AG04450 (cell line): ENCODE measurements at regions not wholly inside any gene's neighbourhood (a gene's known extent, or its start where the extent isn't known, plus 50 kb on each side); places are given as distances from the start of the nearest gene placed in this dataset.

Experiments
- CTCF ChIA-PET: fragments of 300-600, 350-600 bp; formaldehyde crosslinking; extraction: SDS; loops from one replicate; lab custom pipeline; 2022; ENCODE audit warnings: antibody characterized with exemption, inconsistent platforms; lab: Charles Lee
- POLR2A ChIA-PET: fragments of 350-600 bp; formaldehyde crosslinking; extraction: SDS; loops from one replicate; lab custom pipeline; 2021; ENCODE audit warnings: antibody characterized with exemption, inconsistent platforms; lab: Yijun Ruan, JAX
- DNase-seq: peaks from one replicate; pipeline ENCODE4 v3.0.0-alpha.2; 2011; ENCODE audit warnings: low read depth, low spot score
- H3K27ac ChIP-seq: one replicate; pipeline ENCODE4 v1.5.1; 2012; ENCODE audit warnings: low read depth, low read length, control low read depth
- H3K27me3 ChIP-seq: one replicate; pipeline ENCODE4 v1.6.0; 2012; ENCODE audit warnings: low read length; ENCODE audit not compliant: control insufficient read depth, insufficient read depth
- H3K4me3 ChIP-seq: 2 replicates; pipeline ENCODE4 v1.5.1; 2011; ENCODE audit warnings: mild to moderate bottlenecking, low read depth, low read length, control low read depth
- H3K9me3 ChIP-seq: 2 replicates; pipeline ENCODE4 v1.5.1; 2012; ENCODE audit warnings: low read length; ENCODE audit not compliant: control insufficient read depth, insufficient read depth
- CTCF ChIP-seq: IDR thresholded peaks from 2 replicates; pipeline ENCODE4 v1.5.1; 2011; ENCODE audit warnings: low read depth, low read length, control low read depth, inconsistent platforms

- H3K9me3 ChIP-seq = peaks cover 9% of the 10 kb centered on the region
- H3K27me3 ChIP-seq = no peaks in the 10 kb centered on the region
- TF ChIP-seq CTCF = no peak
- H3K4me3 ChIP-seq = no peak overlapping the region
- POLR2A ChIA-PET = no interaction called here
- no peak overlapping the region for H3K27ac ChIP-seq
- no peak for DNase-seq
- CTCF ChIA-PET = no interaction called here
Observed at GRCh38 chr9:117574099-117574498, 130.1 kb upstream of the TLR4 start.

- POLR2A ChIA-PET = no interaction called here
- no peak for DNase-seq
- TF ChIP-seq CTCF = no peak
- CTCF ChIA-PET = no interaction called here
- H3K27me3 ChIP-seq = no peaks in the 10 kb centered on the region
- H3K9me3 ChIP-seq = peaks cover 5% of the 10 kb centered on the region; the same call in 1 of the 2 replicates
- no peak overlapping the region for H3K27ac ChIP-seq
- no peak overlapping the region for H3K4me3 ChIP-seq
Observed at GRCh38 chr9:117564839-117565238, 139.4 kb upstream of the TLR4 start.

DNA sequence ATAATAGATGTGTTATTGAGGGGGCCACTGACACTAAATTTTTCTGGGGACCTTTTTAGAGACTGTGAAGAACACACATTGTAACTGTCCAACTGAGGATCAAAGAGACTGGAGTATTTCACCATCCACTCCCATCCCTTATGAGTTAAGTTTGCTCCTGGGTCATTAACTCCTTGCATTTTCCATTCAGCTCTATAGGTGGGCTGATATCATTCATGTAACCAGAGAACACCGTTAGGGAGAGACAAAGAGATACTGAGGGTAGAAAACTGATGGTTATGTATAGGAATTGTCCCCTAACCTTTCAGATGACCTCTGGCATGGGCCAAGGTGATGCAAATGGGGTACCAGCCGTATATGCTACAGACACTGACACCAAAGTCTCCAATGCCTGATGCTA is 142.4 kb upstream of the TLR4 start:
- Histone ChIP-seq H3K27me3 (no peaks in the 10 kb centered on the region), H3K27ac (no peak overlapping the region), H3K4me3 (no peak overlapping the region), H3K9me3 (peaks cover 5% of the 10 kb centered on the region; the same call in 1 of the 2 replicates)
- no peak for DNase-seq
- no peak for TF ChIP-seq CTCF
- CTCF ChIA-PET = no interaction called here
- POLR2A ChIA-PET = no interaction called here

DNA sequence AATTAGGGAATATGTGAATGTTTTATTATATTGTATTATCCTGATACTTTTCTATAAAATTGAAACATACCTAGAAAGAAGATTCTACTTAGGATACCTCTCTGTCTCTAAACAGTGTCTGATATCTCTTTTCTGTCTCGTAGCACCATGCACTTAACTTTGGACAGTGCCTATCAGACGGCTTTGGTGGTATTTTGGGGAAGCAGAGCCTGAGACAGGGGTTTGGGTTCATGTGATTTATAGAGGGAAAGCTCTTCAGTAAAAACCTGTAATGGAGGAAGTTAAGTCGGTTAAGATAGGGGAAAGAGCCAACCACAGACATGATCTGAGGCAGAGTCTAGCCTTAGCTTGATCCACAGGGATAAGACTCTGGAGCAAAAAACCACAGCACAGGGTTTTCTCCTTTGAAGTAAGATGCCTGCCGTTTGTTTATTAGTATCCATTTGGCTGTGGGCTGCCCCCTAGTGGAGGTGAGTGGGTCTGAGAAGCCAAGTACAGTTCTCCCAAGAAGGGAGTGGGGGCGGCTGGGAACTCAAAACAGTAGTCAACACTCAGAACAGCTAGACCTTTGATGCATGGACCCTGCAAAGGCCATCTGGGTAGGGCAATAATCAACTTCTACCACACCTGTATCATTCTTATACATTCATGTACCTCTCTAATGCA is 141.2 kb upstream of the ASTN2 start:
- no peak for DNase-seq
- Histone ChIP-seq H3K27ac (no peak overlapping the region), H3K9me3 (peaks cover 11% of the 10 kb centered on the region), H3K4me3 (no peak overlapping the region), H3K27me3 (no peaks in the 10 kb centered on the region)
- ChIA-PET POLR2A (no interaction called here), CTCF (no interaction called here)
- TF ChIP-seq CTCF = 0 out of 2 replicates have a peak, but pooled peaks have one; percentile 10

DNA sequence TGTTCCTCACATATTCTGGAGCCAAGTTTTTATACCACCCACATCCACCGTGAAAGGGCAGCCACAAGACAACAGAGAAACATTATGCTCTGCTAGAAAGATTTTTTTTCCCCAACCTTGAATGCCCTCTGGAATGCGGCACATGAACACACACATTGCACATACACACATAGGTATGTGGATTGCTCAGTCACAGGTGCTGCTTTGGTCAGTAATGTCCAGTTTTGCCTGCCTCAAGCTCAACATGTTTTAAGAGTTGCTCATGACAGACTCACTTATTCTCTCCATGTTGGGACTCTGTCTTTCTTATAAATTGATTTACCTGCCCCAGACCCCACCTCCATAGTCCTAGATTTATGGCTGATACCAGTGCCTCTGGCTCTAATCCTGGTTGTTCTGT is 138.0 kb upstream of the ASTN2 start:
- Histone ChIP-seq H3K27ac (no peak overlapping the region), H3K9me3 (peaks cover 15% of the 10 kb centered on the region), H3K27me3 (no peaks in the 10 kb centered on the region), H3K4me3 (no peak overlapping the region)
- no peak for DNase-seq
- ChIA-PET POLR2A (no interaction called here), CTCF (no interaction called here)
- TF ChIP-seq CTCF = no peak
